ENCODE measurements at regions not wholly inside any gene's neighbourhood (a gene's known extent, or its start where the extent isn't known, plus 50 kb on each side); places are given as distances from the start of the nearest gene placed in this dataset.

DNA sequence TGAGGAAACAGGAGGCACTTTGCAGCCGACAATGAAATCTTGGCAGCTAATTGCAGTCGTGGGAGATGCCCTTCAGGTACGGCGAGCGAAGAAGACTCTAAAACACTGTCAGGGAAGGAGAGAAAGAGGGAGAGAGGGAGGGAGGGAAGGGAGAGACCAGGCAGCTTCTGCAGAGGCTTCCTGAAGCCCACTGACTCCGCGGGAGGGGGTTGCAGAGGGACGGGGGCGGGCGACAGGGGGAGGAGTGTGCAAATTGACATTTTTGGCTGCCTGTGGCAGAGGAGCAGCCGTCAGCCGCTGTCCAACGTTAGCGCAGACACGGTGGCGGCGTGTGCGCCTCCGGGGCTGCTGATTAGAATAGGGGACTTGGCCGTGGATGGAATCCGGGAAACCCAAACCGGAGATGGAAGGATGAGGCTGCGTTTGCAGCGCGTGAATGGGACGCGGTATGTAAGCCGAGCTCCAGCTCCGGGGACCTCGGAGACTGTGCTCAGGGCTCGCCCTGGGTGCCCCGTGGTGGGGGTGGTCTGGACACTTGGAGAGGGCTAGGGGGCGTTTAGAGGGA, 849.1 kb upstream of the RBFOX1 start:
- DNase-seq, result peak; percentile 23

DNA sequence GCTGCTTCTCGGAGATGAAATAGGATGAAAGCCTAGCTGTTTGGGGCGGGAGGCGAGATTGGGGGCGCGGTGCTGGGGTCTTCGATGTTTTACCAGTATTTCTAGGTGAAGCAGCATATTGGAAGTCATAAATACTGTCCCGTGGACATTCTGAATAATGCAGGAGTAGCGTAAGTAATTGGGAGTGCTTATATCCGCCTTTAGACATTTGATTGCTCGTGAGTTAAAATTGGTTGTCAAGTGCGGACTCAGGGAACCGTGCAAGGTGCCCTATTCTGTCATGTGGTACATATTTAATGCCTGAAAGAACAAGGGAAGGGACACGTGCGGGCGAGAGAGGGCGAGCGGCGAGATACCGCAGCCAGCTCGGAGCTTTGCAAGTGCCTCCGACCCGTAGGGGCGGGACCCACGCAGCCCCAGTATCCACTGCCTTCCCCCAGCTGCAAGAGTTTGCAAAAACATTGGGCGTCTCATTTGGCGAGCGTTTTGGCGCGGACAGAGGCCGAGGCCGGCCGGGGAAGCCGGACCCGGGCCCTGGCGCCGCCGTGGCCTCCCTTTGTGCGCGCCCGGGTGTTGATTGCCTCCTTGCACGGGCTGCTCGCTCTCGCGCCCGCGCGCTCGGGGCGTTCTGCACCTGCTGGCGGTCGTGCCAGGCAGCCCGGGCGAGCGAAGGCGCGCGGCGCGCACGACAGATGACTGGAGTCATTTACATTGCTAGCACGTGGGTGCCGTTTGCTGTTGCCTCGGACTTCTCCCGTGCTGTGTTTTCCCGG, 849.8 kb upstream of the RBFOX1 start:
- DNase-seq, result peak; percentile 6

DNA sequence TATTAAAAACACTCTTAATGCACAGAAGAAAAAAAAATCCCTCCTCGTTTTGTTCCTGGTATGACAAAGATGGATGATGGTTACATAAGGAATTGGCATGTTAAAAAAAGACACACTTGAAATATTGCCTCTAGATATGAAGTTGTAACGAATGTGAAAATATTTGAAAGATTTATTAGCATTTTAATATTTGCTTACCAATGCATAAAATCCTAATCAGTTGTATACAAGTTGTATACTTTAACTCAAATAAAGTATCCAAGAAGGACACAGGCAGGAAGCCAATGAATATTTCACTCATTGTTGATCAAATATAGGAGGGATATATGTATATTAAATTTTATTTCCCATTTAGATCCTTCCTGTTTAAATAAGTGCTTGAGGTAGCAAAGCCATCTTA, 850.8 kb upstream of the RBFOX1 start:
- DNase-seq, result no peak

DNA sequence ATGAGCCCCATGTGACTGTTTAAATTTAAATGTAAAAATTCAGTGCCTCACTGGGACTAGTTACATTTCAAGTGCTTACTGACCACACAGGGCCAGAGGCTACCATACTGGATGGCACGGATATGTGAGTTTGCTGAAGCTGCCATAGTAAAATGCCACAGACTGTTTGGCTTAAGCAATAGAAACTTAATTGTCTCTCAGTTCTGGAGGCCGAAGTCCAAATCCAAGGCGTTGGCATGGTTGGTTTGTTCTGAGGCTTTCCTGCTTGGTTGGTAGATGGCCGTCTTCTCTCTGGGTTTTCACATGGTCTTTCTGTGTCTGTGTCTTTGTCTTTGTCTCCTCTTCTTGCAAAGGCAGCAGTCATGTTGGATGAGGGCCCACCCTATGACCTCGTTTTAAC, 878.9 kb upstream of the RBFOX1 start:
- DNase-seq, result no peak

DNA sequence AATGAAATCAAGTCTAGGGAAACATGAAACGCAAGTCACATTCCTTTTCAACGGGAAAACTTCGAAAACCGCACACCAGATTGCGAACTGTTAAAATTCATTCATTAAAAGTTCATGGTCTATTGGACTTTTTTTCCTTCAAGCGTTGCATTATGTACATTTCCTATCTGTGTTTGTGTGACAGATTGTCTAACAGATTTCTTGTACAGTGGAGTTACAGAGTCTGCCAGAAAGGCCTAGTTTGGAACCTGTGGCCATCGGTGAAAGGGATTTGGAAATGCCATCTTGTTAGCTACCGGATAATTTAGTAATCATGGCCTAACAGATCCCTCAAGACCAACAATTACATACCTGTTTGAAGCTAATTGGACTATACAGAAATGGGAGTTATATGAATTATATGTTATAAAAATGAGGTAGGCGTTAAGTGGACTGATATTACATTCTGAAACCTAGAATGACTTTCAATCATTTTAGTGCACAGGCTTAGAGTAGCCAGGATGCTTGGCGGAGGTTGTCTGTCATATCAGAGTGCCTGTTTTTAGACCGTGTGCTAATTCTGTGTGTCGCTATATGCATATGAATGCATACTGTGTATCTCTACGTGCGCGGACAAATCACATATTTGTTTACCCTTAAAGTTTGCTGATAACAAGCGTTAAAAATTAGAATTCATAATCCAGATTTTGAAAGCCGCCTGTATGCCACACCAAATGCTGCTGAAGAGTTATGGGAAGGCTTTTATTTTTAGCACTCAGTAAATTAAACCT, 885.4 kb upstream of the RBFOX1 start:
- no peak for DNase-seq

DNA sequence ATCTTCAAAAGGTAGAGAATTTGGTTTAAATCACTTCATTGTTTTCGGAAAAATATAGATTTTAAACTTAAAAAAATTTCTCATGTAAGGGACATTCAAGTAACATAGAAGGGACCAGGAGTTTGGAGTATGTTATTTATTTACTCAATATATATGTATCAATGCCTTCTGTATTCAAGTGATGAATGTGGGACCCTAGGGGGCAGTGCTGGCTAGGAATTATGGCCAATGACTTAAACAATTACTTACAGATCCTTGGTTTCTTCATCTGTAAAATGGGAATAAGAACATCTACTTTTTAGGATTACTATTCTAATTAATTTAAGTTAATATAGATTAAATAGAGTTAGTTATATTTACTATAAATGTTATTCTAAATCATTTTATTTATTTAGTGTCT, 886.3 kb upstream of the RBFOX1 start:
- DNase-seq, result no peak

DNA sequence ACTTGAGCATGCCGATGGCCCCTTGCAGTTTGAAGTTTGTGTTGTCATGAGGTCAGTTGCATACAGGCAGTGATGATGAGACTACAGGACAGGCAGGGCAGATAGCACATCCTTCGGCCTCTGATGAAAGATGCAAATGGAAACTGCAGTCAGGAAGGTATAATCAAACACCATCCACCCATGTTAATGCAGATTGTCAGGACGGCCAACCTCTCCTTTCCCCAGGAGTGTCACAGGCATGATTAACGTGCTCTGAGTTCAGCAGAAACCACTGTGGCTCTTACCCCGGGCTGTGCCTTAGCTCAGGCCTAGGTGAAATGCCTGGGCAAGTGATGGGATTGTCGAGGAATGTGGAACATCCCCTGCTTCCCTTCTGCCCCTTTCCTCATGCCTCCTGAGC, 893.5 kb upstream of the RBFOX1 start:
- no peak for DNase-seq

DNA sequence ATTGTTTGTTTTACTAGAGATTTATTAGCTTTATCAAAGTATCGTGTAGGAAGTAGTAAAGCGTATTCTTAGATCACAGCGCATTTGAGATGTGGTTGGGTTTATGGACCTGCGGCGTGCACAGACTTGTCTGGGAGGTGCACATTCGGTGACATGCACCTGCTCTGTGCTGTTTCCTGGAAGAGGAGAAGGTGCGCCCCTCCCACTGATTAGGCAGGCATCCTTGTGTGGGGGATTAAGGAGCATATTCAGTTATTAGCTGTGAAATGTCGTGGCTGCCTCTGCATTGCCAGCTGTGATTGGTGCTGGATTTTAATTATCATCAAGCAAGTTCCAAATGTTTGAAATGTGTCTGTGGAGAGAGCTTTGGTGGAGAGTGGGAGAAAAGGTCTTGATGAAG, 903.8 kb upstream of the RBFOX1 start:
- peak; percentile 92 for DNase-seq

DNA sequence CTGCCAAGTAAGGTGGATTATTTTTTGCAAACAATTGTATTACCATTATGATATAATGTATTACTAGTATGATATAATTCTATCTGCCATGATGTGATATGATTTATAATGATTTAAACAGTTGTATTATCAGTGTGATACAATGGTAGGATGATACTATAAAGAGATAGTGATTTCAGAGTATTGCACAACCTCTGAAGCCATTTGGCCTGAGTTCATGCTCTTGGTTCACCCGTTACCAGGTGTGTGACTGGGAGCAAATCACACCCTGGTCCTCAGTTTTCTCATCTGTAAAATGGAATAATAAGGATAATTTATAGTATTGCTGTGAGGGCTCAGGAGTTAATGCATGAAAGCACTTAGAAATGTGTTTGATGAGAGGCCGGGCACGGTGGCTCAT, 905.0 kb upstream of the RBFOX1 start:
- DNase-seq, result no peak

DNA sequence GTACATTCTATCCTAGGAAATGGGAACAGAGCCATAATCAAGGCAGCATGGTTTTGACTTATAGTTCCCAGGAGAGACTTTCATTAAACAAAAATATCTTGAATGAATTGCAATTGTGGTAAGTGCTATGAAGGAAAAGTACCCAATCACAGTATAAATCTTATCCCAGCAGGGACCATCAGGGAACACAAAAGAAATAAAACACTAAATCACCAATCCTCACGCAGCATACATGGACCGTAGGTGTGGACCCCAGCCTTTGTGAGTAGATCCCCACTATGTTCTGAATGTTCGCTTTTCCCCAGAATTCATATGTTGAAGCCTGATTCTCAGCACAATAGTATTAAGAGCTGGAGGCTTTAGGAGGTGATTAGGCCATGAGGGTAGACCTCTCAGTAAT, 925.0 kb upstream of the RBFOX1 start:
- DNase-seq, result no peak

DNA sequence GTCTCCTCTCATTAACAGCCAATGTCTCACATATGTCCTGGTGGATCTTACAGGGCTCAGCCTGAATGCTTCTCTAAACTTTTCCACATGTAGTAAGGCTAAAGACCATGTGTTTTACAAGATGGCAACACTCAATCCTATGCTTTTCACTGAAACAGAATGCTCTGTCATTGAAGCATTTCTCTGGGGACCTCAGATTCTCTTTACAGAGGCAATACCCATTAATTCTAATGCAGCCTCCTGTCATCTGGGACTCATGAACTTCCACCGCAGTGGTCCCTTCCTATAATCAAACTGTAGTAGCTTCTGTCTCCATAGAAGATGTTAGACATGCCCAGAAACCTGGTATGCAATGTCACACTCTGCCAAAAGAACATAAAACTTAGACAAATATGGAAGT, 926.6 kb upstream of the RBFOX1 start:
- no peak for DNase-seq

DNA sequence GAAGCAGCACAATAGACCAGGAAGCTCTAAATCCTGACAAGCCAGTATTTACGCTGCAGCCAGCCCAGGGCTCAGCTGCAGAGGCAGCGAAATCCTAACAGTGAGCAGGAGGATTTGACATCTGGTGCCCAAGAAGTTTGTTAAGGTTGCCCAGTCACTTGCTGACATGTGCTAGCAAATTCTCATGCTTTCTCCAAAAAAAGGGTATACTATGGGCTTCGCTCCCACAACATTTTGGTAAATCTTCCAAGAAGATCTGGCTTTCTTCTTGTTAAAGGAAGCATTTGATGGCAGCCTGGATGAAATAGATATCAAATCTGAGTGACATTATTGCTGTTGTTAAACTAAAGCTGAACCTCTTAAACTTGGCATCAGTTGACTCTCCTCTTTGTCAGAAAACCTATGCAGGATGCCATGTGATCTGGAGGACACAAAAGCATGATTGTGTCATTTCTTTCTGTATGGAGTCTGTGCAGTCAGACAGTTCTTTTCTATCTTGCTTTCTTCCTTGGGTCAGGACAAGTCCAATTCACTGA, 949.7 kb upstream of the RBFOX1 start:
- DNase-seq, result no peak

DNA sequence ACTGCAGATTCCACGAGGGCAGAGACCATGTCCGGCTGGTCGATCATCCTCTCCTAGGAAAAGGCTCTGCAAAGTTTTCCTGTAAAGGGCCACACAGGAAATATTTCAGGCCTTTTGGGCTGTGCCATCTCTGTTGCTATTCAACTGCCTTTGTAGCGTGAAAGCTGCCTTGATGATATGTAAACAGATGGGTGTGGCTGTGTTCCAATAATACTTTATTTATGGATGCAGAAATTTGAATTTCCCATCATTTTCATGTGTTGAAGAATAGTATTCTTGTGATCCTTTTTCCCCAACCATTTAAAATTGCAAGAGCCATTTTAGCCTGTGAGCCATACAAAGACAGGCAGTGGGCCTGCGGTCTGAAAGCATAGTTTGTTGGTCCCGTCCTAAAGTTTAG, 950.7 kb upstream of the RBFOX1 start:
- no peak for DNase-seq

DNA sequence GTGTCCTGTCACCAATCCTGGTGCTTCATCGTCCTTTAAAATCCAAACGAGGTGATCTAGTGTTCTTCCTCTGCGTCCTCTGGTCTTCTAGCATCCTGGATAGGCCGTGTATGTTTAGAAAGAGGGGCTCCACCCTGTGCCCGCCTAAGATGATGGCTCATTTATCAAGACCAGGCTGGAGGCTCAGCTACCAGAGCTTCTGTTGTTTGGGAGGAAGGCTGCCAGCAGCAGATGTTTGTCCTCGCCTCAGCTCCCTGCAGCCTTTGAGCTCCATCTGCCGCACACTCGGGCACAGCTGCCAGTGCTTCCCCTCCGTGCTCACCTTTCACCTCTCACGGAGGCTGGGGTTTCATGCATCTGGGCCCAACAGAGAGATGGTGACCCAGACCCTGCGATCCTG, 954.7 kb upstream of the RBFOX1 start:
- no peak for DNase-seq

DNA sequence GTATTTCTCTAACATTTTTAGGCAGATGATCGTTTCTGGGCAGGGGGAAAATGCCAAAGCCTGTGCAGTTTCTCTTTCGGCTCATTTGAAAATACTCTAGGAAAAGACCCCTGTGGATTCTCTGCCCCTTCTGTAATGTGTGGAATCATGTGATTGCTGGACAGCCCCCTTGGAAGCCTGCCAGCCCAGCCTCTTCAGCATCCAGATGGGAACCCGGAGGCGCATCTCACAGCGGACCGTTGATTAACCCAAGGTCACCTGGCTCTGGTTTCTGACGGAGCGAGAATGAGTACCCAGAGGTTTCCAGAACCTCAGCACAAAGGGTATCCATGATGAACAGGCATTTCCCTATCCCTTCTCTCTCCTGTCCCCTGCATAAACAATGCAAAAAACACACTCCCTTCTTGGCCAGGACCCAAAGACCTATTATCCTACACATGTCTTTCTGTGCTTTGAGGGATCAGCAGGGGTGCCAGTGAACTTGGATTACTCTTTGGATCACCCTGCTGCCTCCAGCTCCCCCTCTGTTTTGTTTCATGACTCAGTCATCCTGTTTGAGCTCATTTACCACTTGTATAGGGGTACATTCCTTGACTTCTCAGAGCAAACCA, 957.1 kb upstream of the RBFOX1 start:
- DNase-seq, result peak; percentile 66

DNA sequence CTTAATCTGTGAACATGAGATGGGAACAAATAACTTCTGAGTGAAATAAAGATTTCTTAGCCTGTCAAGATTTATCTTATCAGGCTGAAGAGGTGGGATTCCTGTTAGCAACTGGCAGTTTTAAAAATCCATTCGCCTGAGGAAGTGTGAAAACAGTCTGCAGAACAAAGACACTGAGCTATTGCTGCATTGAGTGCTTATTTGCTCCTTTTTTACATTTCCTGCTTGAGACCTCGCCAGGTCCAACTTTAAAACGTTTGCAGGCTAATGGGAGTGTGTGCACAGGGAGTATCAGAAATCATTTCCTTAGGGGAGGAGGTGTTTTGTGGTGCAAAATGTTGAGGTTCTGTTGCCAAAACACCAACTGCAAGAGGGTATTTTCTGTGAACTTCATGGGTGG, 957.8 kb upstream of the RBFOX1 start:
- no peak for DNase-seq

DNA sequence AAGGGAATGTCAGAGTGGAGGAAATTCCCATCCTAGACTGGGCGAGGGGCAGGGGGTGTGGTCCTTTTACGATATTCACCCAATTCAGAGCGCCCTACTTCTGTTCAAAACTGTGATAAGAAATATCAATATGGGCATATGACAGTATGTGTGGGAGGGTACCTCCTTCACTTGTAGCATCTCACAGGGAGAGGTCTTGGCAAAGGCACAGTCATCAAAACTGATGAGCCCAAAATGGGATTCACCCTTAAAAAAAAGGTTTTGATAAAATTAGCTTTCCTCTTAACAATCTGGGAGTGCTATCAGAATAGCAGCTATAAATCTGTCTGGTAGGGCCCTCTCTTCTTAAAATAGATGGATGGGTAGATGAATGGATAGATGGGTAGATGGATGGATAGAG, 967.8 kb upstream of the RBFOX1 start:
- no peak for DNase-seq

DNA sequence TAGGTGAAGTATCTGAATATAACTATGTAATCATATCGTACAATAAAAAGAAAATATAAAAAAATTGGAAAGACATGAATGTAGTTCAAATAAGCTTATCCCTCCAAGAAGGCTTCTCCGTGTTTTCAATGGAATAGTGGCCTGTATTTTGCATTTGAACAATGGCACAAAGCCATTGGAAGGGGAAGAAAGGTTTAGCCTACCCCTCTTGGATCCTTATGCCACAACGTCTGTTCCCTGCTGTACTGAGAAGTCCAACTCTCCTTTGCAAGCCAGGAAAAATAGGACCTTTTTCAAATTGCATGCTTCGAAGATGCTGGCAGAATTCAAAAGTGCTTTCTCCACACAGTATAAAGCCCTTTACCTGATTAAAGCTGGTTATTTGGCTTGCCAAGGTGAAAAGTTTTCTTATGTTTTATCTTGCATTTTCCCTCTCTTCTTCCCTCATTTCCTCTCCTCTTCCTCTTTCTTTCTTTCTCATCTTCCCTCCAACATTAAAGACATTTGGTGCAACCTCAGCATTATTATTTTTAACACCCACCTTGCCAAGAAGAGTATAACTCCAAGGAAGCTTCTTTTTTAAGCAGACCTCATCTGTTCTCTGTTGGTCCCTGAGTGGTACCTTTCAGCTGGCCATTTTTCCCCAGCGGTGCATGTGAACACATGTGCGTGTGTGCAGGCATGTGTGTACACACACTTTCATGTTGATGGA, 968.6 kb upstream of the RBFOX1 start:
- no peak for DNase-seq

DNA sequence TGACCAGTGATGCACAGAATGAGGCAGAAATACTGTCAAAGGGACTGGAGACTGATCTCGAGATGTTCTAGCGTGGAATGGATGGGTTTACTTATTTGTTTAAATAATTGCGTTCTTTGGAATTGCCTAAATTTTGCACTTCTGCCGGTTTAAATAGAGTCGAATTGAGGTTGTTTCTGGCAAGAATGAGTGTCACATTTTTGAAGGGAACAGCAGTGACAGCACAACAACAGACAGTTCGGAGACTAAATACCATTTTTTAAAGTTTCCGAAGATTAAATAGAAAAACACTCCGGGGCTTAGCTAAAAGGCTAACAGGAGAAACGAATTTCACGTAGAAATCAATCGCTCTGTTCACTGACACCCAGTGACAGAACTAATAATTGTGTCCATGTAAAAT, 969.2 kb upstream of the RBFOX1 start:
- DNase-seq, result no peak

DNA sequence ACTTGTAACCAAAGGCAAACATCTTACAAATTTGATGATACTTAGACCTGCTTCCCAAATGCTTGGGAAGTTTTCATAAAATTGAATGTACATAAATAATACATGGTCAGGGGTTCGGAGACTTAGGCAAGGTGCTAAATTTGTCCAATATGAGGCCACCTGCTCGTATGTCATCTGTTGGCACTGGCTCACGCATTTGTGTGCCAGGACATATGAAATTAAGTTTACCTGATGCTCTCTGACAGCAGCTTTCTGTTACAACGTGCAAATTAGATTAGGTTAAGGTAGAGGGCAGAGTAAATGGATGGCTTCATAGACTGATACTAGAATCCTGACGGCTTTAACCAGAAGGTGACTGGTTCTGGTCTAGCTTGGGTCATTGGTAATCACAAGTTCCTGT, 970.3 kb upstream of the RBFOX1 start:
- no peak for DNase-seq

DNA sequence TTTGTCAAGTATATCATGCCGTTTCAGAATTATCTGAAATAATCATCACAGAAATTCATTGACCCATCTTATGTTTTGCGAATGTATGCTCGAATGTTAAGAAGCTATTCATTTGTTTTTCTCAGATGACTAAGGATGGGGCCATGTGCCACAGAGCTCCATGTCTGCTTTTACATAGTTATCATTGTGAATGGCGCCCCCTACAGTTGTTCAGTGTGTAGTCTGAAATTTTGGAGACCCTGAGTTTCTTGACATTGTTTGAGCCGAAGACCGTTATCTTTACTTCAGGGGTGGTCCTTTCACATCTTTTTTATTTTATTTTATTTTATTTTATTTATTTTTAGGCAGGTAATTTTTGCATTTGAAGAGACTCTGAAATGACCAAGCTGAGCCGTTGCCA, 972.0 kb upstream of the RBFOX1 start:
- DNase-seq, result no peak

DNA sequence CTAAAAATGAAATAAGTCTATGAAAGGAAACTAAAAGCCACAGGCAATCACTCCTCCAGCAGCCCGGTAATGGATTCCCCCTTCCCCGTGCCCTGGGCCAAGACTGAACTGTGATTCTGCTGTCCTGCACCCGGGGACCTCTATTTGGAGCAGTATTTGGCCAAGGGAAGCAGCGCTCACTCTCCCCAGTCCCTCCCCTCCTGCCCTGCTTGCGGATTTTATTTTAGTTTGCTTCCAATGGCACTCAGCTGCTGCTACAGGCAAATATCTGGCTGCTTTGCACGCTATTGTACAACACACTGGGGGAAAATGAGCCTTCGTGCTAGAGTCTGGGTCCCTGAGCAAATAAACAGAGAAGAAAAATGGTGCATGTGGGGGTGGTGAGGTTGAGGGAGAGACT, 975.7 kb upstream of the RBFOX1 start:
- DNase-seq, result no peak

DNA sequence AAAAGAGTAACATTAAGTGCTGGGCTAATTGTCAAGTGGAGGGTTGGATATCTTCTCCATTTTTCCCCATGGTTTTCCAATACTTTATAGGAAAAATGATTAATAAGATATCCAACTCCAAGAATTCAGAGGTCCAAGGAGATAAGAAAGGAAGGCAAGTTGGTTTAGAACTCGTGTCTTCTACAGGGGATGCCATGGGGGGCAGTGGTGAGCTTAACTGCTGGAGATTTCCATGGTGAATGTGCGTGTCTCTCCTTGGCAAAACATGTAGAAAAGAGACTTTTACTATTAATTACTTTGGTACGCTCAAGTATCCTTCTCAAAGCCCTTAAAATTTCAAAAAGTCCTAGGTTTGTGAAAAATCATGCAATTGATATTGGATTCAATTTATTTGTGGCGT, 982.9 kb upstream of the RBFOX1 start:
- DNase-seq, result no peak

All from NCI-H748 treated with DMSO at 0.1 percent for 48 hours (cell line).